DND-41 (cell line): ENCODE measurements at regions not wholly inside any gene's neighbourhood (a gene's known extent, or its start where the extent isn't known, plus 50 kb on each side); places are given as distances from the start of the nearest gene placed in this dataset.

Experiments
- ATAC-seq: fragments of 200-7000 bp; cut with Tn5 transposase; 3 replicates; pipeline ENCODE4 v1.9.1; 2021; ENCODE audit warnings: low read depth; ENCODE audit not compliant: insufficient read depth
- DNase-seq: peaks from one replicate; pipeline ENCODE4 v3.0.0-alpha.2; 2020
- H2AFZ ChIP-seq: 2 replicates; pipeline ENCODE4 v1.6.0; 2012; ENCODE audit warnings: low read depth, low read length
- H3K27ac ChIP-seq: 2 replicates; pipeline ENCODE4 v1.5.1; 2012; ENCODE audit warnings: low read length, inconsistent platforms
- H3K27me3 ChIP-seq: fragments of 200-600 bp; sonication (generic); 2 replicates; pipeline ENCODE4 v1.6.0; 2012; ENCODE audit warnings: low read length, mild to moderate bottlenecking, inconsistent platforms; ENCODE audit not compliant: insufficient read depth, poor library complexity
- H3K36me3 ChIP-seq: 2 replicates; pipeline ENCODE4 v1.5.1; 2012; ENCODE audit warnings: low read length, inconsistent platforms; ENCODE audit not compliant: insufficient read depth
- H3K4me1 ChIP-seq: 2 replicates; pipeline ENCODE4 v1.5.1; 2012; ENCODE audit warnings: mild to moderate bottlenecking, low read length; ENCODE audit not compliant: insufficient read depth
- H3K4me2 ChIP-seq: 2 replicates; pipeline ENCODE4 v1.6.0; 2012; ENCODE audit warnings: mild to moderate bottlenecking, moderate library complexity, low read length, inconsistent platforms; ENCODE audit not compliant: insufficient read depth
- H3K4me3 ChIP-seq, 2 experiments: fragments of 200-600 bp in 1 of 2; shearing (Covaris generic) in 1 of 2; 2 replicates each; pipeline ENCODE4 v1.5.1; 2012 to 2016; ENCODE audit warnings: inconsistent platforms in 2 of 2, low read length in 2 of 2, mild to moderate bottlenecking in 2 of 2, low read depth in 1 of 2, moderate library complexity in 1 of 2
- H3K79me2 ChIP-seq: 2 replicates; pipeline ENCODE4 v1.6.0; 2012; ENCODE audit warnings: low read length, inconsistent platforms; ENCODE audit not compliant: insufficient read depth
- H3K9ac ChIP-seq: 2 replicates; pipeline ENCODE4 v1.6.0; 2012; ENCODE audit warnings: low read depth, mild to moderate bottlenecking, inconsistent platforms, low read length, moderate library complexity
- H3K9me3 ChIP-seq: 2 replicates; pipeline ENCODE4 v1.5.1; 2012; ENCODE audit warnings: low read length, moderate library complexity, mild to moderate bottlenecking, inconsistent platforms; ENCODE audit not compliant: insufficient read depth, severe bottlenecking
- H4K20me1 ChIP-seq: 2 replicates; pipeline ENCODE4 v1.6.0; 2012; ENCODE audit warnings: low read length; ENCODE audit not compliant: insufficient read depth
- EZH2 ChIP-seq: IDR thresholded peaks from 3 replicates; pipeline ENCODE4 v1.6.1; 2012; ENCODE audit warnings: borderline replicate concordance, low read depth, mild to moderate bottlenecking, moderate library complexity, low read length, inconsistent platforms; ENCODE audit not compliant: severe bottlenecking
- TF ChIP-seq, protein P1 (sequence below): IDR thresholded peaks from 2 replicates; pipeline ENCODE4 v1.5.1; 2012; ENCODE audit warnings: borderline replicate concordance, low read length, moderate library complexity, mild to moderate bottlenecking; ENCODE audit not compliant: poor library complexity, severe bottlenecking; ENCODE audit errors: extremely low read depth

DNA sequence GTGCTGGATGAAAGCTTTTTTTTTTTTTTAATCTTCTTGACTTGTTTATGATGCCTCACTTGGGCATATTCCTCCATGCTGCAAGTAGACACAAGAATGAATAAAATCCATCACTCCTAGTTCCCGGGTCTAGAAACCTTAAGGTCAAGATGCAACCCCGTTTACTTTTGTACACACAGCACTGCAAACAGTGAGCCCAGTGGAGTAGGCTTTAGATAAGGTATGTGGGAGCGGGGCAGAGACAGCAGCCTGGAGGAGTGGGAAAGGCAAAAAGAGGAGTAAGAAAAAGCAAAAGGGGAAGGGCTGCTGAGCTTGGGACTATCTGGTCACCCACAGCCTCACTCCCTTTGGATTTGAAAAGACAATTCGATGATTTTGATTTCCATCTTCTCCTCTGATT, 429.8 kb upstream of the ARGLU1 start:
- Histone ChIP-seq H3K36me3 (no peaks in the 10 kb centered on the region), H3K27me3 (no peaks in the 10 kb centered on the region), H4K20me1 (no peaks in the 10 kb centered on the region), H3K9ac (no peak overlapping the region), H3K9me3 (no peaks in the 10 kb centered on the region), H3K79me2 (no peaks in the 10 kb centered on the region), H3K4me3 (no peak overlapping the region), H2AFZ (no peak overlapping the region), H3K4me2 (no peak overlapping the region), H3K4me1 (no peaks in the 10 kb centered on the region), H3K27ac (no peak overlapping the region)
- no peak for TF ChIP-seq EZH2
- TF ChIP-seq, protein P1, sequence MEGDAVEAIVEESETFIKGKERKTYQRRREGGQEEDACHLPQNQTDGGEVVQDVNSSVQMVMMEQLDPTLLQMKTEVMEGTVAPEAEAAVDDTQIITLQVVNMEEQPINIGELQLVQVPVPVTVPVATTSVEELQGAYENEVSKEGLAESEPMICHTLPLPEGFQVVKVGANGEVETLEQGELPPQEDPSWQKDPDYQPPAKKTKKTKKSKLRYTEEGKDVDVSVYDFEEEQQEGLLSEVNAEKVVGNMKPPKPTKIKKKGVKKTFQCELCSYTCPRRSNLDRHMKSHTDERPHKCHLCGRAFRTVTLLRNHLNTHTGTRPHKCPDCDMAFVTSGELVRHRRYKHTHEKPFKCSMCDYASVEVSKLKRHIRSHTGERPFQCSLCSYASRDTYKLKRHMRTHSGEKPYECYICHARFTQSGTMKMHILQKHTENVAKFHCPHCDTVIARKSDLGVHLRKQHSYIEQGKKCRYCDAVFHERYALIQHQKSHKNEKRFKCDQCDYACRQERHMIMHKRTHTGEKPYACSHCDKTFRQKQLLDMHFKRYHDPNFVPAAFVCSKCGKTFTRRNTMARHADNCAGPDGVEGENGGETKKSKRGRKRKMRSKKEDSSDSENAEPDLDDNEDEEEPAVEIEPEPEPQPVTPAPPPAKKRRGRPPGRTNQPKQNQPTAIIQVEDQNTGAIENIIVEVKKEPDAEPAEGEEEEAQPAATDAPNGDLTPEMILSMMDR: no peak
- DNase-seq: no peak
- ATAC-seq: no peak

GRCh38 chr13:106996867-106997618, 429.1 kb upstream of the ARGLU1 start:
- H3K4me2 ChIP-seq: no peak overlapping the region
- H3K36me3 ChIP-seq: no peaks in the 10 kb centered on the region
- no peaks in the 10 kb centered on the region for H3K9me3 ChIP-seq
- no peaks in the 10 kb centered on the region for H3K27me3 ChIP-seq
- H2AFZ ChIP-seq: no peak overlapping the region
- H3K27ac ChIP-seq: no peak overlapping the region
- TF ChIP-seq EZH2: no peak
- TF ChIP-seq, protein P1: no peak
- no peak overlapping the region for H3K9ac ChIP-seq
- H3K4me1 ChIP-seq: no peaks in the 10 kb centered on the region
- no peaks in the 10 kb centered on the region for H3K79me2 ChIP-seq
- no peak overlapping the region for H3K4me3 ChIP-seq
- H4K20me1 ChIP-seq: no peaks in the 10 kb centered on the region
- DNase-seq: no peak
- no peak for ATAC-seq

- H4K20me1 ChIP-seq: no peaks in the 10 kb centered on the region
- TF ChIP-seq EZH2: no peak
- TF ChIP-seq, protein P1: no peak
- no peak overlapping the region for H3K4me3 ChIP-seq
- no peaks in the 10 kb centered on the region for H3K4me1 ChIP-seq
- no peak for ATAC-seq
- no peaks in the 10 kb centered on the region for H3K79me2 ChIP-seq
- H3K4me2 ChIP-seq: no peak overlapping the region
- H3K9ac ChIP-seq: no peak overlapping the region
- H3K9me3 ChIP-seq: no peaks in the 10 kb centered on the region
- H3K27ac ChIP-seq: no peak overlapping the region
- DNase-seq: no peak
- no peak overlapping the region for H2AFZ ChIP-seq
- no peaks in the 10 kb centered on the region for H3K36me3 ChIP-seq
- no peaks in the 10 kb centered on the region for H3K27me3 ChIP-seq
Measured at GRCh38 chr13:106990594-106990993, 422.7 kb upstream of the ARGLU1 start.
